8988T (cell line): ENCODE measurements at regions not wholly inside any gene's neighbourhood (a gene's known extent, or its start where the extent isn't known, plus 50 kb on each side); places are given as distances from the start of the nearest gene placed in this dataset.

Source experiments
- DNase-seq: peaks from one replicate; pipeline ENCODE4 v3.0.0; 2011

- DNase-seq, result no peak
Observed at GRCh38 chr14:30077946-30078345, 150.3 kb upstream of the PRKD1 start.

GRCh38 chr14:30078811-30079402 is 151.3 kb upstream of the PRKD1 start:
- no peak for DNase-seq

GRCh38 chr14:30082486-30082885 is 154.8 kb upstream of the PRKD1 start:
- no peak for DNase-seq

- DNase-seq, result no peak
Observed at GRCh38 chr14:30084811-30085210, 157.2 kb upstream of the PRKD1 start.

- no peak for DNase-seq
Observed at GRCh38 chr14:30085943-30086342, 158.3 kb upstream of the PRKD1 start.

GRCh38 chr14:30088620-30089019 is 161.0 kb upstream of the PRKD1 start:
- DNase-seq, result no peak

DNA sequence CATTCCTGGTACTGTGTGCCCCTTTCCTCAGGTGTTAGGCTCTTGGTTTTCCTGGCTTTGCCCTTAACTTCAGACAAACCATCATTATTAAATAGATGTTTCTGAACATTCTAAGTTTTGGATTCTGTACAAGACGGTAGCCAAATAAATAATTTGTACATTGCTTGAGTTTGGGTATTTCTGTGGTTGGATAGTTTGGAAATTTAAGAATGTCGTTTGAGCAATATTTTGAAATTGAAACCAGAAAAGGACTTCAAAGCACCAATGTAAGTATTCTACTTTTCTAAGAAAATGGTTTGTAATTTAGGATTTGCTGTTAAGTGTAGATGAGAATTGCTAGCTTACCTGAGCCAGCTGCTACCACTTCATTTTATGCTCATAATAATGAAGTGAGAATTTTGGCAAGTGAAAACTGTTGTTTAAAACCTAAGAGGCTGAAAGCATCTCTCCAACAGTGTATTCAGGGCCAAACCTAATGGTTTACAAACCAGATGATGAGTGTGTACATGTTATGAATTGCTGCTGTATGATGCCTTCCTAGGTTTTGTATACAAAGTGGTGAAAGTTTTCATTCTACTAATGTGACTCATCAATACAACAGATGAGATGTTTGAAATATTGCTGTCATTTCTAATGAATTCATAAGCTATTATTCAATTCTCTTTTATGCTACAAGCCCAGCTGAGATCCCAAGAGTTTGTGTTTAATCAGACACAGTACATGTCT is 181.5 kb upstream of the PRKD1 start:
- no peak for DNase-seq

DNA sequence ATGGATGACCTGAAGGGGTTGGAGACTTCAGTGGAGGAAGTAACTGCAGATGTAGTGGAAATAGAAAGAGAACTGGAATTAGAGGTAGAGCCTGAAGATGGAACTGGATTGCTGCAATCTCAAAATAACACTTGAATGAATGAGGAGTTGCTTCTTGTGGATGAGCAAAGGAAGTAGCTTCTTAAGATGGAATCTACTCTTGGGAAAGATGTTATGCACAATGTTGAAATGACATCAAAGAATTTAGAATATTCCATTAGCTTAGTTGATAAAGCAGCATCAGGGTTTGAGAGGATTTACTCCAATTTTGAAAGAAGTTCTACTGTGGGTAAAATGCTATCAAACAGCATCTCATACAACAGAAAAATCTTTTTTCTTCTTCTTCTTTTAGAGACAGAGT is 186.4 kb upstream of the PRKD1 start:
- no peak for DNase-seq

DNA sequence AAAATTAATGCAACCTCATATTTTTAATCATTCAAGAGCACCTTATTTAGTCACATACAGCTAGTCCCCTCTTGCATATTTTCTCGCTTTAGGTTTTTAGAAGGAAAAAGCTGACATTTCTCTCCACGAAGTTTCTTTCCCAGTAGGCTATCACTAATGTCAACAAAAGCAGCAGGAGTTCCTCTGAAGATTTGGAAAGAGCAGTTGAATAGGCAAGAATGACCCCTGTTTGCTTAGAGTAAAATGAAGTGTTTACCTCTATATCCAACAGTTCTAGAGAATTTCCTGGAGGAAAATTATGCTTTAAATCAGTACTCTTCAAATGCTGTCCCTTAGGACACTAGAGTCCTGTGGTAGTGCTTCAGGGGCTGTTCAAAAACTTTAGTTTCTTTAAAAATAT is 188.1 kb upstream of the PRKD1 start:
- no peak for DNase-seq

DNA sequence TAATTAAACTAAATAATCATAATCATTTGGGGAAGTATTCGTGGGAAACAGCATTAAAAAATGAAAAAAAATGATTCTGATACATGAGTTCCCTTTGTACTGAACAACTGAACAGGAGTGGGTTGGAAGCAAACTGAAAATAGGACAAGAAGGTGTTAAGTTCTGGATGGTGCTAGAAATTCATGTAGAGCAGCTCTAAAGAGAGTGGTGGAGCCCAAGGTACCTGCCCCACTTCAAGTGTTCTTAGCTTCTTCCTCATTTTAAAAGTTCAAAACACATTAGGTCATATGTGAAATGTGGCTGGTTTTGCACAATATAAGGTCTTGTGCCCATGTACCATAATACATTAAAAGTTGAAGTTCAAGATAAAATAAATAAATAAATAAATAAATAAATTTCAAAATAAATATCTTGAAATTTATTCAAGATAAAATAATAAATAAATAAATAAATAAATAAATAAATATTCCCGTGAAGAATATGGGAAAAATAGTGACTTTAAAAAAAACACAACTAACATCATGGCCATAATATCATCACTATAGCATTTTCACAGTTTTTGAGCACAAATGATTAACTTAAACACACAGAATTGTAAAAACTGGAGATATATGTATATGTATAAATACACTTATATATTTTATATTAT is 191.5 kb upstream of the PRKD1 start:
- DNase-seq, result no peak

DNA sequence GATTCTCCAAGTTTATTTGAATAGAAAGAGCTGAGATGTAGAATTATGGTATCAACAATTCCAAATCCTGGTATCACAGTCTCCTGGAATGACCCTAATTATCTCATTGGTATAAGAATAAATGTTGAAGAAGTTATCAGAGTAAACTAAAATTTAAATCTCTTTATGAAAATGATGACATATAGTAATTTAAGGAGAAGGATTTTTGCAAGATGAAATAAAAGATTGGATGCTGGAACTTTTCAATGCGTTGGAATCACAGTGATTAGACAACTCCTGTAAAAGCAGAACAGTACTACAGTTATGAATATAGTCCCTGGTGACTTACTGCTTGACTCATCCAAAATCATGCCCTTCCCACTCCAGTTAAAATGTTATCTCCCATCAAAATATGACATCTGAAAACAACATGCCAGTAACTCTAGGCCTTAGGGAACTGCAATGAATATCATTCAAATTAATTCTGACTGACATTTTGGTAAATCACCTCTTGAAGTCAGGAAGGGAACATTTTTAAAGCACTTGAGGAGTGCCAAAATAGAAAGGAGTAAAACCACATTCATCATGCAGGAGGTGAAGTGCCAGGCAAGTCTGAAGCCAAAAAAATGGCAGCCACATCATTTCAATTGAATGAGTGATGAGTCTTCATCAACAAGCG is 197.8 kb upstream of the PRKD1 start:
- no peak for DNase-seq

- no peak for DNase-seq
Observed at GRCh38 chr14:30129807-30130206, 202.2 kb upstream of the PRKD1 start.

GRCh38 chr14:30131581-30132097 is 204.0 kb upstream of the PRKD1 start:
- DNase-seq, result no peak

DNA sequence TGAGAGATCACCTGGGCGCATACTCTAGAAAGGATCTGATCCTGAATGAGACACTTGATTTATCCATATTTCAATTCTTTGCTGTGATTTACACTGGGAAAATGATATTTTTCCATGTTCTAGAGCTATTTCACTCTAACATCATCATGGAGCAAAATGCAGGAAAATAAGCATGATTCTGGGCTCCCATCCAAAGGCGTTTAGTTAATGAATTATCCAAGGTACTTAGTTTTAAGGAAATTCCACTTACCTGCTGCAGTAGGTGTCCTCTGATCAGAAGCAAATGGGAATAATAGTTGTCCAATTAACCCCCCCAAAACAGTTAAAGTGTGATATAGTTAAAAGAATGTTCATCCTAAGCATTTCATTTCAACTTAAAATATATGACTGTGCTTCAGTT is 204.5 kb upstream of the PRKD1 start:
- DNase-seq, result no peak

DNA sequence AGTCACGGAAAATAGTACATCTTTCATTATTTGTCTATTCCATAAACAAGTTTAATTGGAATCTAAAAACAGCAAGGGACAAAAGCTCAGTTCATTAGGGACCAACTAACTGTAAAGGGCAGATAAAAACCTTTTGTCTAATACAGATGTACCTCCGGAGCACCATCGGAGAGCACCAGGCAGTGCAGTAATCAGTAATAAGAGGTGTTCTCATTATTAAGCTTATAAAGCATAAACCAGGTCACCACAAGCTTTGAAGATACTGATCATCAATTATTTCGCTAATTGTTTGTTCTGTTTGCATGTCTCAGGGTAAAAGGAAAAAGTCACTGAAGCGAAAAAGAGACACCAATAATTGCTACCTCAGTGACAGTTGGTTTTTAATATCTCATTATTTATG is 207.3 kb upstream of the PRKD1 start:
- DNase-seq, result no peak

GRCh38 chr14:30138567-30138966 is 210.9 kb upstream of the PRKD1 start:
- DNase-seq, result no peak

DNA sequence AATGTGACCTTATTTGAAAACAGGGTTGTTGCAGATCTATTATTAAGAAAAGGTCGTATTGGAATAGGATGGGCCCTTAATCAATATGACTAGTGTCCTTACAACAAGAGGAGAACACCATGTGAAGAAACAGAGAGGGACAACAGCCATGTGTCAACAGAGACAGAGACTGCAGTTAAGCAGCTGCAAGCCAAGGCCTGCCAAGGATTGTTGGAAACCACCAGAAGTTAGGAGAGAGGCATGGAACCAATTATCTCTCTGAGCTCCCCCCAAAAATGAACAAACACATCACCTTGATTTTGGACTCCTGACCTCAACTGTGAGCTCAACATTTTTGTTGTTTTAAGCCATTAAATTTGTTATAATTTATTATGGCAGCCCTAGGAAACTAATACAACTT is 214.6 kb upstream of the PRKD1 start:
- DNase-seq, result no peak

DNA sequence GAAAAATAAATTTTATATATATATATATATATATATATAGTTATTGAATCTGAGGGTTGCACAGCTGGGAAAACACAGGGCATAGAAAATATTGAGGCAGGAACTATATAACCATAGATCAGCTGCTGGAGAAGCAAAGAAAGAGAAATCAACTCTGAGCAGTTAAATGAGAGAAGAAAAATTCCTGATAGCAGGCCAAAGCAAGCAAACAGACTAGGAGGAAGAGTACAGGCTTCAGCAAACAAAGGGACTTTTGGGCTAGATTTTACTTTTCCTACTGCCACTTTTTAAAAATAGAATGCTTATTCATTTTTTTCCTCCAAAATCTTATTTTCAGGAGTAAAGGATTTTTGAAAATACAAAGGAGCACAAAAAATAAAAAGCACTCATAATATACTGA is 216.0 kb upstream of the PRKD1 start:
- DNase-seq, result no peak

GRCh38 chr14:30153717-30154116 is 226.1 kb upstream of the PRKD1 start:
- no peak for DNase-seq

DNA sequence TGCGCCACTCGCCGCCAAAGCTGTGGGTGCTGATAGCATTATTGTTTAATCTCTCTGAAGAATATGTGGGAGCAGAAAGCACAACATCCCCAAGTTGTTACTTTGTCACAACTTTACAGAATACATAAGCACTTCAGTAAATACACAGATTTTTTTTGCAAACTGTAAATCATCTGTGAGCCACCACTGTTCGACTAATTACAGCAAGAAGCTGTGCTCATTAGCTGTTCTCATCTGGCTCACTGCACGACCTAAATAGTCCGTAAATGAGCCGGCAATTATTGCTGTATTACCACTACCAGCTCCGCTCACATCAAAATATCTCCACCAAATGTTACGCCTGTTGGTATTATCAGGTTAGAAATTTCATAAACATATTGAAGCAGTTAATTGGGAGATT is 228.9 kb upstream of the PRKD1 start:
- no peak for DNase-seq

DNA sequence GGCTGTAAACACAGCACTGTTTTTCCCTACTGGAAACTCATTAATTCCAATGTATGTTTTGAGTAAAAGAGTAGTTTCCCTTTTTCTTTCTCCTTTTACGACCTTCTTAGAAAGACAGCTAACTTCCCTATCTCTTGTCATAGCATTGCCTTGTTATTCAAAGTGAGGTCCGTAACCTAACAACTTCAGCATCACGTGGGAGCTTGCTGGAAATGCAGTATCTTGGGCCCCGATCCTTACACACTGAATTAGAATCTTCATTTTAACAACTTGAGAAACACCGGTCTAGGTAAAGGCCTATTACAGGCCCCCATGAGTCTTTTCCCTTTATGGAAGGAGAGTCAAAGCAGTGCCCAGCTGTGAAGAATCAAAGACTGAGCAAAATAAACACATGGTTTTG is 230.7 kb upstream of the PRKD1 start:
- DNase-seq, result no peak

DNA sequence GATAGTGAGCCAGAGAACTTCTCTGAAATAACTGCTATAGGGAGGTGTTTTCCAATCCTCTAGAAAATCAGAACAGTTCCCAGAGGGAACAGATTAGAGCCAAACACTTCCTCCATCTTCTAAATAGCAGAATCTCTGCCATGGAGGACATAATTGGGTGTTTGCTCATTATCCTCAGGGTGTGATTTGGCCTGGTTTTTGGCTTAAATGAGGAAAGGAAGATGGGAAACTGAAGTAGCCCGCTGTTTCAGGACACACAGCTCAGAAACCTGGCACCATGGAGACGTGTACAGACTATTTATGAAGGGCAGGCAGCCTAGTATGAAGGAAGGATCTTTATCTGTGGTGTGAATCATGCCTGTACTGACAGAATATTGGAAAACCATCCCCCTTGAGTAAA is 231.7 kb upstream of the PRKD1 start:
- DNase-seq, result no peak

GRCh38 chr14:30160608-30161007 is 233.0 kb upstream of the PRKD1 start:
- no peak for DNase-seq

DNA sequence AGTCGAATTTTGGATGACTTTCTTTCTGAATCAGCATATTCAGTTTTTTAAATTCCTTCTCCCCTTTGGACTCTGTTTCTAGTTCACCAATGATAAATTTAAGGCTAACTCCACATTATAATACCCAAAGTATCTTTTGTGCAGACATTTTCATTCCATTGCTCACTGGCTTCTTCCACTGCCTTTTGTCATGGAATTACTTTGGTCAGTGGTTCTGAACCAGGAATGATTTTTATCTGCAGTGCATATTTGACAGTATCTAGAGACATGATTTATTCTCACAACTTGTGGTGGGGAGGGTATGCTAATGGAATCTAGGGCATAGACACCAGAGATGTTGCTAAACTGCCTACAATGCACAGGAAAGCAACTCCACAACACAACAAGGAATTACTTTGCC is 234.4 kb upstream of the PRKD1 start:
- DNase-seq, result no peak
